DOHH2 (cell line): ENCODE measurements at regions not wholly inside any gene's neighbourhood (a gene's known extent, or its start where the extent isn't known, plus 50 kb on each side); places are given as distances from the start of the nearest gene placed in this dataset.

Experiments used
- H3F3A ChIP-seq: fragments of 200-600 bp; sonication (generic), shearing (Covaris generic); 2 replicates; pipeline ENCODE4 v1.6.0; 2016; ENCODE audit warnings: antibody characterized with exemption, mild to moderate bottlenecking; ENCODE audit not compliant: control insufficient read depth, insufficient read depth
- H3K27ac ChIP-seq: fragments of 200-600 bp; sonication (generic); 2 replicates; pipeline ENCODE4 v1.5.1; 2014; ENCODE audit warnings: low read depth, mild to moderate bottlenecking, low read length, moderate library complexity
- H3K27me3 ChIP-seq: fragments of 200-600 bp; sonication (generic); 2 replicates; pipeline ENCODE4 v1.6.1; 2014; ENCODE audit warnings: mild to moderate bottlenecking, low read length, mixed read lengths; ENCODE audit not compliant: control insufficient read depth
- H3K36me3 ChIP-seq: fragments of 200-600 bp; sonication (generic); 2 replicates; pipeline ENCODE4 v1.6.1; 2014; ENCODE audit warnings: mild to moderate bottlenecking, low read length, moderate library complexity, mixed read lengths; ENCODE audit not compliant: control insufficient read depth
- H3K4me1 ChIP-seq: fragments of 200-600 bp; sonication (generic); 2 replicates; pipeline ENCODE4 v1.6.1; 2014; ENCODE audit warnings: mild to moderate bottlenecking, low read length, mixed read lengths; ENCODE audit not compliant: control insufficient read depth
- H3K4me2 ChIP-seq: fragments of 200-600 bp; sonication (generic); 2 replicates; pipeline ENCODE4 v1.6.0; 2014; ENCODE audit warnings: mild to moderate bottlenecking, low read length, moderate library complexity
- H3K4me3 ChIP-seq: fragments of 200-600 bp; sonication (generic); 2 replicates; pipeline ENCODE4 v1.5.1; 2014; ENCODE audit warnings: mild to moderate bottlenecking, low read length, mixed read lengths
- H3K79me2 ChIP-seq: fragments of 200-600 bp; sonication (generic); 2 replicates; pipeline ENCODE4 v1.6.1; 2014; ENCODE audit warnings: mild to moderate bottlenecking, low read length, mixed read lengths; ENCODE audit not compliant: control insufficient read depth
- H3K9me2 ChIP-seq: fragments of 200-600 bp; sonication (generic); replicated peaks from 2 replicates; pipeline ENCODE4 v1.6.1; 2014; ENCODE audit warnings: mild to moderate bottlenecking, low read length, mixed read lengths; ENCODE audit not compliant: control insufficient read depth
- H3K9me3 ChIP-seq: fragments of 200-600 bp; sonication (generic); 2 replicates; pipeline ENCODE4 v1.6.1; 2014; ENCODE audit warnings: antibody characterized with exemption, low read length, mixed read lengths; ENCODE audit not compliant: control insufficient read depth, insufficient read depth
- H4K20me1 ChIP-seq: fragments of 200-600 bp; sonication (generic); 2 replicates; pipeline ENCODE4 v1.6.0; 2014; ENCODE audit warnings: low read depth, mild to moderate bottlenecking, antibody characterized with exemption, low read length, moderate library complexity; ENCODE audit not compliant: control insufficient read depth, insufficient read depth
- CTCF ChIP-seq: fragments of 200-600 bp; sonication (generic); IDR thresholded peaks from one replicate; pipeline ENCODE4 v1.5.1; 2014; ENCODE audit warnings: antibody characterized with exemption, mild to moderate bottlenecking, low read depth, low read length; ENCODE audit not compliant: poor library complexity, severe bottlenecking
- EZH2phosphoT487 ChIP-seq: fragments of 200-600 bp; sonication (generic); IDR thresholded peaks from 2 replicates; pipeline ENCODE4 v1.6.1; 2017; ENCODE audit warnings: borderline replicate concordance, mild to moderate bottlenecking, antibody characterized with exemption, low read length, moderate library complexity, mixed read lengths

DNA sequence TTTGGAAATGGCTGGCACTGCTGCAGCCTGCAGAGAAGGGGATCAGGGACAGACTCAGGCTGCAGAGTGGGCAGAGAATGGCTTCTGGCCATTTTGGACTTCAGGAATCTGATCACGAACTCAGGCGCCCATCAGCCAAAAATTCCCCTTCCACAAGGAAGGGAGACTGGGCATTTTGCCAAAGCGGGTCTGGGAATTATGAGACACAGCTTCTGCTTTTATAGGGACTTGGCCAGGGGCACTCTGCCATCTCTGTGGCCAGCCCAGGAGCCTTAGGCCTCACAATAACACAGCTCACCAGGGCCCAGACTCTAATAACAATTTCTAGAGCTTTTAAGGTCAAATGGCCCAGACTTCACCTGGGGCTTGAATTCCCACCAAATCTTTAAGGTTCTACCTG is 74.7 kb downstream of the CHST1 start:
- Histone ChIP-seq H3K4me2 (no peak overlapping the region), H3K4me1 (no peaks in the 10 kb centered on the region), H3K27me3 (peaks cover 3% of the 10 kb centered on the region; the same call in 1 of the 2 replicates), H3K27ac (no peak overlapping the region), H3K4me3 (no peak overlapping the region), H3F3A (no peaks in the 10 kb centered on the region), H3K9me3 (peaks cover 3% of the 10 kb centered on the region; the same call in 1 of the 2 replicates), H4K20me1 (no peaks in the 10 kb centered on the region), H3K9me2 (no peaks in the 10 kb centered on the region), H3K36me3 (no peaks in the 10 kb centered on the region), H3K79me2 (no peaks in the 10 kb centered on the region)
- TF ChIP-seq CTCF = no peak
- no peak for TF ChIP-seq EZH2phosphoT487

DNA sequence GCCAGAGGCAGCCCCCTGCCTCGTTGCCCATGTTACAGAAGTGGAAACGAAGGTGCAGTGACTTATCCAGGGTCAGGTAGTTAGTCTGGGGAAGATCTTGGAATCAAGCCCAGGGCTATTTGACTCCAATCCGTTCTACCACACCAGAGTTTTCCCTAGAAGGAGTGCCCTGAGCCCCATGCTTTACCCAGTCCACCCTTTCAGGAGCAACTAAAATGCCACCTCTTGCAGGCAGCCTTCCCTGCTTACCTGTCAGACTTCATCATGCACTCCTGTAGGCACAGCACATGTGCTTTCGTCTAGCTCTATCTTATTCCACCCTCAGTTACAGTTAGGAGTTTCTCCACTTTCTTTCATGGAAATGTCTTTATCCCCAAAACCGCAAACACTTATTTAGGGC is 80.2 kb downstream of the CHST1 start:
- H3K4me1 ChIP-seq = no peaks in the 10 kb centered on the region
- TF ChIP-seq CTCF (no peak), EZH2phosphoT487 (no peak)

GRCh38 chr11:45583981-45584566 is 81.3 kb downstream of the CHST1 start:
- Histone ChIP-seq H3K9me2 (no peaks in the 10 kb centered on the region), H3K36me3 (no peaks in the 10 kb centered on the region), H3K4me3 (no peak overlapping the region), H3K9me3 (no peaks in the 10 kb centered on the region), H3K27me3 (peaks cover 3% of the 10 kb centered on the region; the same call in 1 of the 2 replicates), H3F3A (no peaks in the 10 kb centered on the region), H3K27ac (no peak overlapping the region), H4K20me1 (no peaks in the 10 kb centered on the region), H3K79me2 (no peaks in the 10 kb centered on the region), H3K4me1 (no peaks in the 10 kb centered on the region), H3K4me2 (no peak overlapping the region)
- TF ChIP-seq CTCF (no peak), EZH2phosphoT487 (no peak)

More for the DNA sequence above, 80.2 kb downstream of the CHST1 start:
- Histone ChIP-seq H3K36me3 (no peaks in the 10 kb centered on the region), H3K27ac (no peak overlapping the region), H3F3A (no peaks in the 10 kb centered on the region), H3K4me2 (no peak overlapping the region), H3K9me2 (no peaks in the 10 kb centered on the region), H3K79me2 (no peaks in the 10 kb centered on the region), H3K27me3 (peaks cover 3% of the 10 kb centered on the region; the same call in 1 of the 2 replicates), H4K20me1 (no peaks in the 10 kb centered on the region), H3K9me3 (no peaks in the 10 kb centered on the region), H3K4me3 (no peak overlapping the region)
